ENCODE measurements at regions not wholly inside any gene's neighbourhood (a gene's known extent, or its start where the extent isn't known, plus 50 kb on each side); places are given as distances from the start of the nearest gene placed in this dataset.

DNA sequence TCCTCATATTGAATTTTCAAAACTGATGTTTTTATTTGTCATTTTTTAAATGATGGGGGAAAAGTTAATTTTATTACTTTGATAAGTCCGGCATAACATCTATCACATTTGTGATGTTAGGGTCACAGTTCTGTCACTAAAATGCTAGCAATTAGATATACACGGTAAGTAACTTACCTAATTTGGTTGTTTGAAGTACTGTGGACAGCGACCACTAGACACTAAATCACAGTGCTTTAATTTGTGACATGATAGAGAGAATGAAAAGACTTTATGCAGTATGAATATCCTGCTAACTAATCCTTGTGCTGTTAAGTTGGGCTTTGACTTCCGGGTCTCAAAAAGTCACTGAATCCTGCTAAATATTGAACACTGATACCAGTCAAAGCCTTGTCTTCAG lies 857.3 kb upstream of the KCND2 start:
- no peaks in the 10 kb centered on the region for H3K4me1 ChIP-seq (ENCODE audit: control insufficient read depth in 5 of 5, insufficient read depth in 5 of 5, low read length in 5 of 5)
- H3K27ac ChIP-seq (ENCODE audit: low read depth in 1 of 2, low read length in 1 of 2) = no peak overlapping the region
- peaks cover 0 to 4% (median 0%) of the 10 kb centered on the region in 4 donors for H3K9me3 ChIP-seq (ENCODE audit: control insufficient read depth in 4 of 4, insufficient read depth in 3 of 4, low read length in 3 of 4)
- no peak for TF ChIP-seq CTCF (IDR thresholded peaks at IDR 0.05; ENCODE audit: control extremely low read depth, extremely low read depth)
- no peak overlapping the region for H3K4me3 ChIP-seq
- no peak for DNase-seq
- no peak for ATAC-seq (ENCODE audit: insufficient read depth, low FRiP score)
- no peak overlapping the region for H3K9ac ChIP-seq (ENCODE audit: insufficient read depth in 1 of 2, low read length in 2 of 2)
- no peaks in the 10 kb centered on the region for H3K36me3 ChIP-seq (ENCODE audit: control insufficient read depth in 4 of 4, insufficient read depth in 4 of 4, low read length in 4 of 4)
- no peaks in the 10 kb centered on the region for H3K27me3 ChIP-seq (ENCODE audit: control insufficient read depth in 3 of 3, insufficient read depth in 3 of 3, low read length in 2 of 3)
- WGBS, 2 donors = 80% methylated on average over 4 of the region's 4 CpGs

GRCh38 chr7:119421657-119422056 lies 851.3 kb upstream of the KCND2 start:
- Histone ChIP-seq H3K4me1 (ENCODE audit: control insufficient read depth in 5 of 5, insufficient read depth in 5 of 5, low read length in 5 of 5) (no peaks in the 10 kb centered on the region), H3K9ac (ENCODE audit: insufficient read depth in 1 of 2, low read length in 2 of 2) (no peak overlapping the region), H3K9me3 (ENCODE audit: control insufficient read depth in 4 of 4, insufficient read depth in 3 of 4, low read length in 3 of 4) (no peaks in the 10 kb centered on the region), H3K36me3 (ENCODE audit: control insufficient read depth in 4 of 4, insufficient read depth in 4 of 4, low read length in 4 of 4) (no peaks in the 10 kb centered on the region), H3K27me3 (ENCODE audit: control insufficient read depth in 3 of 3, insufficient read depth in 3 of 3, low read length in 2 of 3) (no peaks in the 10 kb centered on the region), H3K4me3 (no peak overlapping the region), H3K27ac (ENCODE audit: low read depth in 1 of 2, low read length in 1 of 2) (no peak overlapping the region)
- DNase-seq (no peak), ATAC-seq (ENCODE audit: insufficient read depth, low FRiP score) (no peak)
- TF ChIP-seq CTCF (IDR thresholded peaks at IDR 0.05; ENCODE audit: control extremely low read depth, extremely low read depth) = no peak
- WGBS, 2 donors = 61 to 93% methylated on average over 1 of the region's 1 CpG

DNA sequence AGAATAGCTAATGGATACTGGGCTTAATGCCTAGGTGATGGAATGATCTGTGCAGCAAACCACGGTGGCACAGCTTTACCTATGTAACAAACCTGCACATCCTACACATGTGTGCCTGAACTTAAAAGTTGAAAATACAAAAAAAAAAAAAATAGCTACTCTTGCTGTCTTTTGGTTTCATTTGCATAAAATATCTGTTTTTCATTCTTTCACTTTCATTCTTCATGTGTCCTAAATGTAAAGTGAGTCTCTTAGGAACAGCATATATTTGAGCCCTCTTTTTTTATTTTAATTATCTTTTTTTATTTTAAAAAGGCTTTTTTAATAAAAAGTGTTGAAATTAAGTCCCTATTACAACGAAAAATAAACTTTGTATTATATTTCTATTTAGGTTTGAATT lies 836.1 kb upstream of the KCND2 start:
- no peak overlapping the region for H3K4me3 ChIP-seq
- H3K9ac ChIP-seq (ENCODE audit: insufficient read depth in 1 of 2, low read length in 2 of 2) = no peak overlapping the region
- no peak for DNase-seq
- TF ChIP-seq CTCF (IDR thresholded peaks at IDR 0.05; ENCODE audit: control extremely low read depth, extremely low read depth) = no peak
- H3K36me3 ChIP-seq (ENCODE audit: control insufficient read depth in 4 of 4, insufficient read depth in 4 of 4, low read length in 4 of 4) = no peaks in the 10 kb centered on the region
- 57 to 68% methylated on average over 2 of the region's 2 CpGs for WGBS, 2 donors
- H3K9me3 ChIP-seq (ENCODE audit: control insufficient read depth in 4 of 4, insufficient read depth in 3 of 4, low read length in 3 of 4) = peaks cover 0 to 3% (median 0%) of the 10 kb centered on the region in 4 donors
- no peaks in the 10 kb centered on the region for H3K4me1 ChIP-seq (ENCODE audit: control insufficient read depth in 5 of 5, insufficient read depth in 5 of 5, low read length in 5 of 5)
- H3K27me3 ChIP-seq (ENCODE audit: control insufficient read depth in 3 of 3, insufficient read depth in 3 of 3, low read length in 2 of 3) = no peaks in the 10 kb centered on the region
- no peak for ATAC-seq (ENCODE audit: insufficient read depth, low FRiP score)
- H3K27ac ChIP-seq (ENCODE audit: low read depth in 1 of 2, low read length in 1 of 2) = no peak overlapping the region

DNA sequence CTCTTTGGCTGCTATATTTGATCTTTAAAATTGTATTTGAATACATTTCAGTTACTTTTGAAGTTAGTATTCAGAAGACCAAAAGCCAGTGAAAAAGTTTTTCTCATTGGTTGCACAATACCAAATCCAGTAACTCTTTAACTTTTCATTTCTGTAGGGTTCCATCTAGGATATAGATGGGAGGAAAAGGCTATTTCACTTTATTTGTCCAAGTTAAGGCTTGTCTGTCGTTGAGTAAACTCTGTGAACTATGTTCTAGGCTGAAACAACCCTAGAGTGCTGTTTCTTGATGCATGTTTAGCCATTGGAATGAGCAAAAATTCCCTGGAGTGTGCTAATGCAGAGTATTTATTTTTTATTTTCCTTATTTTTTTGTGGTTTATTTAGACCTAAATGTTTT lies 834.7 kb upstream of the KCND2 start:
- ATAC-seq (ENCODE audit: insufficient read depth, low FRiP score) (no peak), DNase-seq (no peak)
- 7 to 21% methylated on average over 1 of the region's 1 CpG for WGBS, 2 donors
- H3K9me3 ChIP-seq (ENCODE audit: control insufficient read depth in 4 of 4, insufficient read depth in 3 of 4, low read length in 3 of 4) = peaks cover 0 to 3% (median 0%) of the 10 kb centered on the region in 4 donors
- no peak overlapping the region for H3K27ac ChIP-seq (ENCODE audit: low read depth in 1 of 2, low read length in 1 of 2)
- TF ChIP-seq CTCF (IDR thresholded peaks at IDR 0.05; ENCODE audit: control extremely low read depth, extremely low read depth) = no peak
- H3K27me3 ChIP-seq (ENCODE audit: control insufficient read depth in 3 of 3, insufficient read depth in 3 of 3, low read length in 2 of 3) = no peaks in the 10 kb centered on the region
- H3K4me3 ChIP-seq = no peak overlapping the region
- H3K36me3 ChIP-seq (ENCODE audit: control insufficient read depth in 4 of 4, insufficient read depth in 4 of 4, low read length in 4 of 4) = no peaks in the 10 kb centered on the region
- no peak overlapping the region for H3K9ac ChIP-seq (ENCODE audit: insufficient read depth in 1 of 2, low read length in 2 of 2)
- H3K4me1 ChIP-seq (ENCODE audit: control insufficient read depth in 5 of 5, insufficient read depth in 5 of 5, low read length in 5 of 5) = no peaks in the 10 kb centered on the region
